ENCODE measurements at regions not wholly inside any gene's neighbourhood (a gene's known extent, or its start where the extent isn't known, plus 50 kb on each side); places are given as distances from the start of the nearest gene placed in this dataset.

DNA sequence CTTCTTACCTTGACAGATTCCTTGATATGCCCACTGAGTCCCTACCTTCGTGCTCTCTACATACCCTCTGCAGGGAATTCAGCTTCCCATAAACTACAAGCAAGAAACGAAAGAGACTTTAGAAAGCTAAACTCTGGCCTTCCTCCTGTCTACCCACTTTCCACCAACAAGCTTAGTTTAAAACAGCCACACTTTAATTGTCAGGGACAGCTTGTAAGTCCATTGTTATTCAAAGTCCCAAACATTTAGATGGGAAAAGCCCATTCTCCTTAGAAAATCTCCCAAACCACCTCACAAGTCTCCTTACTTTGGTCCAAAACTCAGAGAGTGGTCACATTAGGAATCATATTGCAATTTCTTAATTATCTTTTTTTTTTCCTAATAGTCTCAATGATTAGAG lies 2695.8 kb downstream of the PCDH9 start (continued):
- TF ChIP-seq IKZF1 (conservative IDR thresholded peaks at IDR 0.05) (no peak), CEBPB (IDR thresholded peaks at IDR 0.05; ENCODE audit: borderline replicate concordance in 1 of 2, low read depth in 2 of 2, low read length in 2 of 2) (no peak), HCFC1 (IDR thresholded peaks at IDR 0.05; ENCODE audit: low read length) (no peak), BRCA1 (IDR thresholded peaks at IDR 0.05; ENCODE audit: low read depth, low read length) (no peak)

DNA sequence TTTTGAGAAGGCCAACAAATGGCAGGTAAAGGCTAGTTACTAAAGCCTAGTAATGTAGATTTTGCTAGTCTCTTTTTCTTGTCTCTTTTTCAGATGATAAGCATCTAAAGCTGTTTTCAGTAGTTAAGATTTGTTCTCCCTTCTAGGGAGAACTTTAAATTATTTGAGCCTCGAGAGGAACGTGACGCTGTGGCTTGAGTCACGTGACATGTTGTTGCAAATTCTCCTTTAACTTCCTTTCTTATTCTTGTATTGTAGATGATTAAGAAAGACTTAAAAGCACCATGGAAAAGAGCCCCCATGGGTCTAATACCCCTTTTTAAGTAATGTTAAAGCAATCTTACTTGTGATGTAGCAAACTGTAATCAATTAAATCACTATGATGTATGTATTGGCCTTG lies 2698.7 kb downstream of the PCDH9 start:
- TF ChIP-seq MEF2A (IDR thresholded peaks at IDR 0.05; ENCODE audit: insufficient read depth, low read depth, low read length) (no peak), SREBF2 (IDR thresholded peaks at IDR 0.05; ENCODE audit: low read length) (no peak), RAD51 (IDR thresholded peaks at IDR 0.05) (peak; percentile 63; the same call in 1 of the 2 replicates), BHLHE40 (IDR thresholded peaks at IDR 0.05; ENCODE audit: borderline replicate concordance in 1 of 2, low read depth in 2 of 2, low read length in 1 of 2) (peak in 1 of 2 experiments; percentile 39; a peak in 1 of 4 replicates)
- TF ChIP-seq, protein P1, sequence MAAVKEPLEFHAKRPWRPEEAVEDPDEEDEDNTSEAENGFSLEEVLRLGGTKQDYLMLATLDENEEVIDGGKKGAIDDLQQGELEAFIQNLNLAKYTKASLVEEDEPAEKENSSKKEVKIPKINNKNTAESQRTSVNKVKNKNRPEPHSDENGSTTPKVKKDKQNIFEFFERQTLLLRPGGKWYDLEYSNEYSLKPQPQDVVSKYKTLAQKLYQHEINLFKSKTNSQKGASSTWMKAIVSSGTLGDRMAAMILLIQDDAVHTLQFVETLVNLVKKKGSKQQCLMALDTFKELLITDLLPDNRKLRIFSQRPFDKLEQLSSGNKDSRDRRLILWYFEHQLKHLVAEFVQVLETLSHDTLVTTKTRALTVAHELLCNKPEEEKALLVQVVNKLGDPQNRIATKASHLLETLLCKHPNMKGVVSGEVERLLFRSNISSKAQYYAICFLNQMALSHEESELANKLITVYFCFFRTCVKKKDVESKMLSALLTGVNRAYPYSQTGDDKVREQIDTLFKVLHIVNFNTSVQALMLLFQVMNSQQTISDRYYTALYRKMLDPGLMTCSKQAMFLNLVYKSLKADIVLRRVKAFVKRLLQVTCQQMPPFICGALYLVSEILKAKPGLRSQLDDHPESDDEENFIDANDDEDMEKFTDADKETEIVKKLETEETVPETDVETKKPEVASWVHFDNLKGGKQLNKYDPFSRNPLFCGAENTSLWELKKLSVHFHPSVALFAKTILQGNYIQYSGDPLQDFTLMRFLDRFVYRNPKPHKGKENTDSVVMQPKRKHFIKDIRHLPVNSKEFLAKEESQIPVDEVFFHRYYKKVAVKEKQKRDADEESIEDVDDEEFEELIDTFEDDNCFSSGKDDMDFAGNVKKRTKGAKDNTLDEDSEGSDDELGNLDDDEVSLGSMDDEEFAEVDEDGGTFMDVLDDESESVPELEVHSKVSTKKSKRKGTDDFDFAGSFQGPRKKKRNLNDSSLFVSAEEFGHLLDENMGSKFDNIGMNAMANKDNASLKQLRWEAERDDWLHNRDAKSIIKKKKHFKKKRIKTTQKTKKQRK (IDR thresholded peaks at IDR 0.05; ENCODE audit: low read depth, low read length), result no peak
- H3K79me2 ChIP-seq (ENCODE audit: control insufficient read depth, insufficient read depth, low read length), result no peaks in the 10 kb centered on the region
- 19% methylated on average over 4 of the region's 4 CpGs for WGBS (ENCODE audit: insufficient coverage, insufficient replicate concordance, low lambda C conversion rate, missing lambda C conversion rate)
- in situ Hi-C loops (cut with MboI), result no loop called here
- no TSS peak for BruUV-seq (replicated peaks)
- no peak for ATAC-seq
- CTCF ChIA-PET, result interaction anchor here (1.5 to 1.7 kb wide), 2 partner anchors 11 to 1107 kb away, joined by 5 to 13 read pairs; no protein-coding TSS in a partner anchor
- H3K27me3 ChIP-seq (replicated peaks in 1 of 2; ENCODE audit: control insufficient read depth in 2 of 2, insufficient read depth in 2 of 2, low read length in 1 of 2), result no peaks in the 10 kb centered on the region
- H4K20me1 ChIP-seq (ENCODE audit: control insufficient read depth, insufficient read depth), result no peaks in the 10 kb centered on the region
- SMC1A ChIA-PET (ENCODE audit: uncharacterized antibody, unreplicated experiment), result interaction anchor here (1.3 kb wide), 1 partner anchor 1107 kb away, joined by 6 read pairs; no protein-coding TSS in a partner anchor
- intact Hi-C loops (cut with micrococcal nuclease; ENCODE audit: unreplicated experiment), result loop anchor here (2.0 to 10.0 kb wide), 2 partner anchors 683 to 1107 kb away; no protein-coding TSS in a partner anchor
- no peak overlapping the region for H3K9ac ChIP-seq (ENCODE audit: control insufficient read depth, insufficient read depth, low read length)
- H3K4me1 ChIP-seq (ENCODE audit: control insufficient read depth, insufficient read depth, low read length), result no peaks in the 10 kb centered on the region
- RAD21 ChIA-PET (ENCODE audit: unreplicated experiment), result interaction anchor here (1.2 kb wide), 1 partner anchor 1107 kb away, joined by 5 read pairs; no protein-coding TSS in a partner anchor
- DNase-seq (ENCODE audit: low read depth, low spot score), result no peak
- FAIRE-seq, result no peak
- H3K9me3 ChIP-seq (replicated peaks; ENCODE audit: control insufficient read depth, insufficient read depth, low read length), result no peaks in the 10 kb centered on the region
- no peaks in the 10 kb centered on the region for H3K36me3 ChIP-seq (ENCODE audit: control insufficient read depth in 2 of 2, insufficient read depth in 2 of 2, low read length in 1 of 2)
- no peak overlapping the region for H3K4me2 ChIP-seq (ENCODE audit: control insufficient read depth, insufficient read depth)
- no peak overlapping the region for H3K4me3 ChIP-seq
- no peak overlapping the region for H2AFZ ChIP-seq (ENCODE audit: control insufficient read depth, low read depth, low read length)
- POLR2A ChIA-PET, result no interaction called here
- no peak overlapping the region for H3K27ac ChIP-seq (ENCODE audit: control insufficient read depth, insufficient read depth)
